HepG2 (cell line): ENCODE measurements at regions not wholly inside any gene's neighbourhood (a gene's known extent, or its start where the extent isn't known, plus 50 kb on each side); places are given as distances from the start of the nearest gene placed in this dataset.

Experiments
- ATAC-seq: fragments of 200-7000 bp; cut with Tn5 transposase; 3 replicates; pipeline ENCODE4 v1.9.1; 2020; ENCODE audit warnings: mild to moderate bottlenecking, moderate library complexity
- BruUV-seq: library from RNA; stranded (reverse); fragments of 400-500 nt; replicated peaks from 2 replicates; lab custom pipeline; 2021; lab: Mats Ljungman, UMichigan
- CTCF ChIA-PET: fragments of 300-600 bp; formaldehyde crosslinking; extraction: SDS; loops from one replicate; lab custom pipeline; 2021; ENCODE audit warnings: low total read pairs, inconsistent platforms, low intra/inter-chr PET ratio; lab: Yijun Ruan, JAX
- POLR2A ChIA-PET: fragments of 350-600 bp; sonication (Branson Sonifier 250); formaldehyde crosslinking; loops from one replicate; lab custom pipeline; 2020; ENCODE audit warnings: antibody characterized with exemption, inconsistent platforms; lab: Yijun Ruan, JAX
- DNase-seq: peaks from one replicate; pipeline ENCODE4 v3.0.0-alpha.2; 2015; ENCODE audit warnings: low spot score
- FAIRE-seq: peaks from 3 replicates; lab custom pipeline; 2011; peaks lifted over from hg19 to GRCh38; lab: Jason Lieb, UNC
- H2AFZ ChIP-seq: one replicate; pipeline ENCODE4 v1.6.1; 2011; ENCODE audit warnings: low read length, inconsistent platforms
- H3K27ac ChIP-seq: fragments of 300-600 bp; 3 replicates; pipeline ENCODE4 v1.8.0; 2011; ENCODE audit warnings: mixed run types, mild to moderate bottlenecking, mixed read lengths, low read length, inconsistent platforms; ENCODE audit not compliant: insufficient read depth; ENCODE audit errors: extremely low read length
- H3K27me3 ChIP-seq, 2 experiments: fragments of 200-600 bp in 1 of 2; 2 replicates in 1 of 2; 3 replicates in 1 of 2; pipeline versions ENCODE4 v1.6.0 to v1.8.0; 2011; ENCODE audit warnings: low read length in 2 of 2, mild to moderate bottlenecking in 2 of 2, moderate library complexity in 2 of 2, inconsistent platforms in 1 of 2; ENCODE audit not compliant: insufficient read depth in 2 of 2, control insufficient read depth in 1 of 2
- H3K36me3 ChIP-seq, 2 experiments: fragments of 200-600 bp in 1 of 2; replicated peaks in 1 of 2; 2 replicates in 1 of 2; 3 replicates in 1 of 2; pipeline versions ENCODE4 v1.5.1 to v1.8.0; 2011; ENCODE audit warnings: low read length in 2 of 2, inconsistent platforms in 1 of 2; ENCODE audit not compliant: insufficient read depth in 2 of 2, control insufficient read depth in 1 of 2
- H3K4me1 ChIP-seq: 2 replicates; pipeline ENCODE4 v1.5.1; 2012; ENCODE audit warnings: low read length, inconsistent platforms; ENCODE audit not compliant: insufficient read depth
- H3K4me2 ChIP-seq: 2 replicates; pipeline ENCODE4 v1.6.0; 2011; ENCODE audit warnings: low read depth, low read length, inconsistent platforms
- H3K4me3 ChIP-seq, 3 experiments: fragments of 200-600 bp in 1 of 3; sonication (generic), shearing (Covaris generic) in 1 of 3; replicated peaks in 1 of 3; 2 replicates each; pipeline ENCODE4 v1.5.1; 2011 to 2016; ENCODE audit warnings: low read length in 3 of 3, inconsistent platforms in 2 of 3, low read depth in 2 of 3, mild to moderate bottlenecking in 2 of 3, control low read depth in 1 of 3, mixed read lengths in 1 of 3; ENCODE audit not compliant: insufficient read depth in 1 of 3
- H3K79me2 ChIP-seq: one replicate; pipeline ENCODE4 v1.6.1; 2011; ENCODE audit warnings: low read length, inconsistent platforms; ENCODE audit not compliant: insufficient read depth
- H3K9ac ChIP-seq: 2 replicates; pipeline ENCODE4 v1.6.0; 2011; ENCODE audit warnings: mild to moderate bottlenecking, low read depth, low read length, inconsistent platforms; ENCODE audit not compliant: insufficient read depth
- H3K9me3 ChIP-seq: 2 replicates; pipeline ENCODE4 v1.5.1; 2012; ENCODE audit warnings: mild to moderate bottlenecking, low read length
- H4K20me1 ChIP-seq: 2 replicates; pipeline ENCODE4 v1.6.0; 2011; ENCODE audit warnings: inconsistent platforms, mild to moderate bottlenecking, low read length, moderate library complexity; ENCODE audit not compliant: insufficient read depth
- MNT ChIP-seq: fragments of 450-650 bp; IDR thresholded peaks from 2 replicates; pipeline ENCODE4 v1.6.1; 2016
- ZHX2 ChIP-seq, 2 experiments: sonication (generic) in 1 of 2; formaldehyde crosslinking in 1 of 2; IDR thresholded peaks; 2 replicates each; pipeline versions ENCODE4 v1.6.1 to v1.9.0; 2014 to 2022; ENCODE audit warnings: antibody characterized with exemption in 1 of 2, borderline replicate concordance in 1 of 2, inconsistent platforms in 1 of 2, low read depth in 1 of 2, missing genetic modification reagents in 1 of 2
- WGBS: methylation state at CpG from one replicate; pipeline ENCODE4 v1.1.6; 2017; ENCODE audit warnings: low lambda C conversion rate; 5-methylcytosine and 5-hydroxymethylcytosine counted together
- in situ Hi-C: cut with HindIII; loops from 2 replicates; pipeline ENCODE4 v1.10.0; 2017; ENCODE audit warnings: low pct_unique_long_range_greater_than_20kb; ENCODE audit not compliant: extremely low pct_ligation_motif_present
- intact Hi-C: fragments of 100-400 bp; cut with micrococcal nuclease; formaldehyde crosslinking; loops from one replicate; pipeline ENCODE4 v1.10.0; 2022; ENCODE audit not compliant: unreplicated experiment

- no peaks in the 10 kb centered on the region for H4K20me1 ChIP-seq
- H2AFZ ChIP-seq = no peak overlapping the region
- no peak for DNase-seq
- 24% methylated on average over 5 of the region's 5 CpGs for WGBS
- H3K9me3 ChIP-seq = no peaks in the 10 kb centered on the region
- no peaks in the 10 kb centered on the region; a peak in 1 of 5 replicates for H3K27me3 ChIP-seq
- no peak for FAIRE-seq
- ATAC-seq = no peak
- in situ Hi-C loops = no loop called here
- no peaks in the 10 kb centered on the region for H3K36me3 ChIP-seq
- no peak overlapping the region for H3K4me3 ChIP-seq
- H3K9ac ChIP-seq = no peak overlapping the region
- POLR2A ChIA-PET = no interaction called here
- no peaks in the 10 kb centered on the region for H3K79me2 ChIP-seq
- intact Hi-C loops = no loop called here
- TF ChIP-seq MNT (peak; percentile 50; the same call in 1 of the 2 replicates), ZHX2 (IDR thresholded peaks at IDR 0.05; ENCODE audit: low read depth) (no peak), ZHX2 (CRISPR knock-in tag; IDR thresholded peaks at IDR 0.05; ENCODE audit: borderline replicate concordance) (no peak)
- H3K27ac ChIP-seq = no peak overlapping the region
- BruUV-seq = no TSS peak
- H3K4me1 ChIP-seq = no peaks in the 10 kb centered on the region
- CTCF ChIA-PET = no interaction called here
- H3K4me2 ChIP-seq = no peak overlapping the region
These were observed 87.0 kb upstream of the KCNAB1 start for GRCh38 chr3:156033428-156033827.
